RWPE2 (cell line): ENCODE measurements at regions not wholly inside any gene's neighbourhood (a gene's known extent, or its start where the extent isn't known, plus 50 kb on each side); places are given as distances from the start of the nearest gene placed in this dataset.

Source experiments
- ATAC-seq: fragments of 200-7000 bp; cut with Tn5 transposase; 3 replicates; pipeline ENCODE4 v1.9.1; 2021; ENCODE audit warnings: low read depth
- DNase-seq: peaks from one replicate; pipeline ENCODE4 v3.0.0-alpha.2; 2020; ENCODE audit warnings: low spot score
- H3K27ac ChIP-seq: fragments of 450-650 bp; 2 replicates; pipeline ENCODE4 v1.5.1; 2017; ENCODE audit warnings: mild to moderate bottlenecking; ENCODE audit not compliant: poor library complexity, severe bottlenecking
- H3K27me3 ChIP-seq: fragments of 250-450 bp; sonication (Bioruptor Pico); 2 replicates; pipeline ENCODE4 v1.5.1; 2021; ENCODE audit warnings: mild to moderate bottlenecking, moderate library complexity; ENCODE audit not compliant: insufficient read depth, poor library complexity, severe bottlenecking
- H3K36me3 ChIP-seq: fragments of 250-450 bp; sonication (Bioruptor Pico); 2 replicates; pipeline ENCODE4 v1.5.1; 2020; ENCODE audit warnings: low read depth, mild to moderate bottlenecking, moderate library complexity
- H3K4me1 ChIP-seq: fragments of 250-450 bp; sonication (Bioruptor Pico); 2 replicates; pipeline ENCODE4 v1.5.1; 2021; ENCODE audit warnings: mild to moderate bottlenecking, moderate library complexity; ENCODE audit not compliant: insufficient read depth, poor library complexity, severe bottlenecking
- H3K4me3 ChIP-seq: fragments of 250-450 bp; sonication (Bioruptor Pico); 2 replicates; pipeline ENCODE4 v1.5.1; 2021; ENCODE audit warnings: mild to moderate bottlenecking, moderate library complexity; ENCODE audit not compliant: severe bottlenecking
- H3K9me3 ChIP-seq: fragments of 250-450 bp; sonication (Bioruptor Pico); 2 replicates; pipeline ENCODE4 v1.5.1; 2021; ENCODE audit warnings: mild to moderate bottlenecking, moderate library complexity; ENCODE audit not compliant: severe bottlenecking
- CTCF ChIP-seq: fragments of 450-650 bp; IDR thresholded peaks from one replicate; pipeline ENCODE4 v1.5.1; 2017; ENCODE audit warnings: mild to moderate bottlenecking, moderate library complexity; ENCODE audit not compliant: poor library complexity, severe bottlenecking

- TF ChIP-seq CTCF, result no peak
- ATAC-seq (peak; percentile 94), DNase-seq (no peak)
- Histone ChIP-seq H3K4me3 (no peak overlapping the region), H3K27ac (peak overlapping the region; percentile 21), H3K27me3 (no peaks in the 10 kb centered on the region), H3K9me3 (no peaks in the 10 kb centered on the region), H3K4me1 (peaks cover 9% of the 10 kb centered on the region), H3K36me3 (no peaks in the 10 kb centered on the region)
Observed at GRCh38 chr18:39057423-39058064, 1491.9 kb upstream of the CELF4 start.

GRCh38 chr18:39053571-39053970 is 1488.0 kb upstream of the CELF4 start:
- no peak for TF ChIP-seq CTCF
- ATAC-seq, result no peak
- no peak for DNase-seq

GRCh38 chr18:39051013-39051412 is 1485.4 kb upstream of the CELF4 start:
- no peak overlapping the region for H3K4me3 ChIP-seq
- no peaks in the 10 kb centered on the region for H3K4me1 ChIP-seq
- no peak for DNase-seq
- no peaks in the 10 kb centered on the region for H3K36me3 ChIP-seq
- ATAC-seq, result no peak
- TF ChIP-seq CTCF, result no peak
- no peaks in the 10 kb centered on the region for H3K9me3 ChIP-seq
- no peak overlapping the region for H3K27ac ChIP-seq
- H3K27me3 ChIP-seq, result peaks cover 8% of the 10 kb centered on the region

More at GRCh38 chr18:39053571-39053970, 1488.0 kb upstream of the CELF4 start:
- Histone ChIP-seq H3K36me3 (no peaks in the 10 kb centered on the region), H3K27ac (no peak overlapping the region), H3K4me1 (peaks cover 9% of the 10 kb centered on the region), H3K27me3 (peaks cover 8% of the 10 kb centered on the region), H3K4me3 (no peak overlapping the region), H3K9me3 (no peaks in the 10 kb centered on the region)

- no peak for DNase-seq
- no peak overlapping the region for H3K27ac ChIP-seq
- no peaks in the 10 kb centered on the region for H3K36me3 ChIP-seq
- no peak overlapping the region for H3K4me3 ChIP-seq
- no peaks in the 10 kb centered on the region for H3K9me3 ChIP-seq
- H3K27me3 ChIP-seq, result no peaks in the 10 kb centered on the region
- H3K4me1 ChIP-seq, result no peaks in the 10 kb centered on the region
- TF ChIP-seq CTCF, result no peak
- ATAC-seq, result no peak
Observed at GRCh38 chr18:39039813-39040212, 1474.2 kb upstream of the CELF4 start.

GRCh38 chr18:39037925-39038324 is 1472.3 kb upstream of the CELF4 start:
- Histone ChIP-seq H3K36me3 (no peaks in the 10 kb centered on the region), H3K9me3 (no peaks in the 10 kb centered on the region), H3K4me1 (no peaks in the 10 kb centered on the region), H3K27me3 (no peaks in the 10 kb centered on the region), H3K27ac (no peak overlapping the region), H3K4me3 (no peak overlapping the region)
- ATAC-seq (no peak), DNase-seq (no peak)
- no peak for TF ChIP-seq CTCF
